ENCODE measurements at regions not wholly inside any gene's neighbourhood (a gene's known extent, or its start where the extent isn't known, plus 50 kb on each side); places are given as distances from the start of the nearest gene placed in this dataset.
A peak's percentile ranks its signal among the peaks of the same experiment; 100 is the strongest.

- DNase-seq, result no peak
Measured at GRCh38 chr4:111198446-111198845, 575.6 kb upstream of the PITX2 start.

- DNase-seq, result no peak
Measured at GRCh38 chr4:111204797-111205196, 581.9 kb upstream of the PITX2 start.

GRCh38 chr4:111208970-111209369, 586.1 kb upstream of the PITX2 start:
- no peak for DNase-seq

- DNase-seq, result no peak
Measured at GRCh38 chr4:111209706-111210105, 586.8 kb upstream of the PITX2 start.

GRCh38 chr4:111210595-111210994, 587.7 kb upstream of the PITX2 start:
- no peak for DNase-seq

GRCh38 chr4:111213531-111213930, 590.7 kb upstream of the PITX2 start:
- no peak for DNase-seq

GRCh38 chr4:111214371-111214770, 591.5 kb upstream of the PITX2 start:
- DNase-seq, result no peak

GRCh38 chr4:111215755-111216154, 592.9 kb upstream of the PITX2 start:
- DNase-seq, result no peak

- DNase-seq, result no peak
Measured at GRCh38 chr4:111216791-111217190, 593.9 kb upstream of the PITX2 start.

GRCh38 chr4:111221371-111221770, 598.5 kb upstream of the PITX2 start:
- no peak for DNase-seq

- no peak for DNase-seq
Measured at GRCh38 chr4:111228396-111228795, 605.5 kb upstream of the PITX2 start.

- no peak for DNase-seq
Measured at GRCh38 chr4:111228874-111229273, 606.0 kb upstream of the PITX2 start.

- no peak for DNase-seq
Measured at GRCh38 chr4:111230265-111230664, 607.4 kb upstream of the PITX2 start.

- DNase-seq, result no peak
Measured at GRCh38 chr4:111231281-111231680, 608.4 kb upstream of the PITX2 start.

GRCh38 chr4:111234939-111235338, 612.1 kb upstream of the PITX2 start:
- DNase-seq, result no peak

- DNase-seq, result no peak
Measured at GRCh38 chr4:111263836-111264235, 641.0 kb upstream of the PITX2 start.

GRCh38 chr4:111266937-111267336, 644.1 kb upstream of the PITX2 start:
- no peak for DNase-seq

- no peak for DNase-seq
Measured at GRCh38 chr4:111267786-111268185, 644.9 kb upstream of the PITX2 start.

GRCh38 chr4:111268769-111269414, 646.0 kb upstream of the PITX2 start:
- no peak for DNase-seq

- DNase-seq, result no peak
Measured at GRCh38 chr4:111269439-111269838, 646.6 kb upstream of the PITX2 start.

GRCh38 chr4:111274060-111274459, 651.2 kb upstream of the PITX2 start:
- no peak for DNase-seq

GRCh38 chr4:111274486-111274885, 651.6 kb upstream of the PITX2 start:
- no peak for DNase-seq

GRCh38 chr4:111281219-111281618, 658.3 kb upstream of the PITX2 start:
- DNase-seq, result no peak

GRCh38 chr4:111282035-111282434, 659.2 kb upstream of the PITX2 start:
- DNase-seq, result no peak

- DNase-seq, result peak; percentile 18
Measured at GRCh38 chr4:111283066-111283677, 660.3 kb upstream of the PITX2 start.

Measured in NCI-H1048 (cell line).